Dedifferentiated amniotic fluid mesenchymal stem cell (primary cell): ENCODE measurements at regions not wholly inside any gene's neighbourhood (a gene's known extent, or its start where the extent isn't known, plus 50 kb on each side); places are given as distances from the start of the nearest gene placed in this dataset.

Experiments used
- DNase-seq: peaks from one replicate; pipeline ENCODE4 v3.0.0-alpha.2; 2016; ENCODE audit errors: extremely low spot score

DNA sequence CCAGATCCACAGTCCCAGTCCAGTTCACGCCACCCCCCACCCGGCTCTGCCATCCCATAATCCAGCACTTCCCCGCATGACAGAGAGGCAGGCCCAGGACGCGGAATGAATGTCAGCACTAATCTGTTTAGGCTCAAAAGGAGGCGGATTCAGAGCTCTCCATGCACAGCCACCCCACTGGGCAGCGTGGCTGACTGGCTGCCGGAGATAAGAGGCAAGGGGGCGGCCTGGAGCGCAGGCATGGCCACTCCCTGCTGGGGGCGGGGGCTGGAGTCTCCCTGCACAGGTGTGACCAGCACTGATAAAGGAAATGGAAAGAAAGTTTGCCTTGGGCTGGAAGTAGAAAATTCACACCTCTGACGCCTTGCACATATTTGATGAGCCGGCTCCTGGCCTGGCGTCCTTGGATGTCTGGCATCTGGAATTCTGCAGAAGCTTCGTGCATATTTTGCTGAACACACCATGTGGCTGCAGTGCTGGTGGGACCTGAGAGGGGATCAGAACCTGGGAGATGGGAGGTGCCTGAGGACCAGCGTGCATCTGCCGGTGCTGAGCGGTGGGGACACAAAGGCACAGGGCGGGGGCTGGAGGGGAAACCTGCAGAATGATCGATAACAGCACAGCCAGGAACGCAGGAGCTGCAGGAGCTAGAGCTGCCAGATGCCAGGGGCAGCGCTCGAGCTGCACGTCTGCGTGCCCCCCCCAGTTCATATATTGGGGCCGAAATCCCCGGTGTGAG, 344.4 kb downstream of the CTTN start:
- DNase-seq = no peak

DNA sequence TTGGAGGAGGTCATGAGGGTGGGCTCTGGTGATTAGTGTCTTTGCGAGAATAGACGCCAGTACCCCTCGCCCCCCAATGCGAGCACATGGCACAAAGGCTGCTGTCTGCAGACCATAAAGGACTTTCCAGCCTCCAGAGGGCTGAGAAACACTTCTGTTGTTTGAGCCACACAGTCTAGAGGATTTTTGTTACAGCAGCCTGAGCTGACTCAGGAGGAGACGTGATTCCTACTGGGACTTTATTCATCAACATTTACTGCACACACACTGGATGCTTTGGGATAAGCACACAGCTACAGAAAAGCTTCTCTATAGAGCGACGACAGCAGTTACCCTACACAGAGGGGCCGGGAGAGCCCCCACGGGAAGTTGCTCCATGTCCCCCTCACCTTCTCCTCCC, 345.0 kb downstream of the CTTN start:
- no peak for DNase-seq

DNA sequence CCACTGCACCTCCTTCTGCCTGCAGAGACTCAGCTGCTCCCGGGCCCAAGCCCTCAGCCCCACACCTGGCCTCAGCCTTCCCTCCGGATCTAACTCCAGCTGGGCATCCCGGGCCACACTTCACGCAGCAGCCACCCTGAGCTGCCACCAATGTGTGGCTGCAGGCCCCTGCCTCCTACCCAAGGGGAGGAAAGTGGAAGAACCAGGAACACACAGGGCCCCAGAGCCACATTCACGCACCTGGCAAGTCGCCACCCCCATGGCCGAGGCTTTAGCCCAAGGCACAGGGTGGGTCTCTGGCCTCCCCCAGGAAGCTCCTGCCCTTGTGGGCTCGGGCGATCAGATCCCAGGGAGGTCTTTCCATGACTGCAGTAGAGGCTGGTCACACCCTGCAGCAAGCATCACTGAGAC, 345.6 kb downstream of the CTTN start:
- DNase-seq = no peak

DNA sequence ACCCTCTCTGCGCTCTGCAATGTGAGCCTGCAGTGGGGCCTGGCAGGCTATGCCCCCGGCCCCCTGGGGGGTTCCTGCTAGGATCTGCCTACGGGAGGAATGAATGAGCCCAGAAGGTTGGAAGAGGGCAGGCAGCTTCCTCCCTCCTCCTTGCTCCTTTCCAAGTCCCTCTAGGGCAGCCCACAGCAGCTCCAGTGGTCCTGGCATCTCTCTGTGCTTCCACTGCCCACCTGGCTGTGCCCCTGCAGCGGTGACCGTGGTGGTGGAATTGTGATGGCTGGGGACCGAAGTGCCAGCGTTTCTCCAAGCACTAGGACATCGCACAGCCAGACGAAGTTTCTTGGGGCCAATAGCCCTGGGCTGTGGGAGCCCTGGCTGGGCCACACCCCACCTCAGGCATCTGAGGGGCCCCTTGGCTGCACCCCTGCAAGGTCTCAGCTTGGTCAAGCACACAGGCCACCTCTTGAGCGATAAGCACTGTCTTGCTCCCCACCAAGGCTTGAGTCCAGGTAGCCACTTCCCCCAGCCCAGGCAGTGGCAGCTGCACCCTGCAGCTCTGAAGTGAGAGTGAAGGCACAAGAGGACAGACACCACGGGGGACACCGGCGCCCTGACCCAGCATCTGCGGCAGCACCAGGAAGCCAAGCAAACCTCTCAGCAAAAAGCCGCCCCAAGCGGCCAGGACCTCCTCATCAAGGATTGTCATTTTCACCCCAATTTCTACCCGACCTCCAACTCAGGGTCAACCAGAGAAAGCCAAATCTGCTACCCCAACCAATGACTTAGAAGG, 346.3 kb downstream of the CTTN start:
- no peak for DNase-seq

DNA sequence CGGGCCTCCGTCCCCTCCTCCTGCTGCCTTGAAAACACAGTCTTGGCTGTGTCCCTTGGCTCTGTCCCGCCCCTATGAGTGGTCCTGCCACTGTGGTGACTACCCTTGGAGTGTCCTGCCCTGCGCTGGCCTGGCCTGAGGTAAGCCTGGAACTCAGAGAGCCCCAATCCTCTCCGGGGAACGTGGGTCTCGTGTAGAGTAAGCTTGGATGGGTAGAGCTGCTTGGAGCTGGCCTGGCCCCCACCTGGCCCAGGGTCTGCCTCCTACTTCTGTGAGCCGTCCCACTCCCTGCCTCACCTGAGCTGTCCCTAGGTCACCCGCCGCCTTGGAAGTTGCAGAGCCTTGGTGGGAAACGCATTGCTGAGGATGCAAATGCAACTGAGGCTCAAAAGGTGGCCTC, 347.1 kb downstream of the CTTN start:
- DNase-seq = no peak

DNA sequence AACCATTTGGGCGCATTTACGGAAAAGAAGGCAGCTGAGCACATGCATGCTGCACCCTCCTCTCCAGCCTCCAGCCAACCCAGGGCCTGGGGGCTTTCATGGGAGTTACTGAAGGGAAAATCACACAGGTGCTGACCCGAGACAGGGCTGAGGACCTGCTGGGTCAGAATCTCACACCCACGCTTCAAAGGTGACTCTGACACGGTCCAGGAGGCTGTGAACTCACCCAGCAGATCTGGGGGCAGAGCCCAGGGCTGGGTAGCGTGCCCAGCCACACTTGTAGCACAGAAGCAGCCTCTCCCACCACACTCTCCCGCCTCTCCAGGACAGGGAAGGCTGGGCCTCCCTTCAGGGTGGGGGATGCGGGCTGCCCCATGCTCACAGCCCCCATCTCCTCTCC, 347.6 kb downstream of the CTTN start:
- no peak for DNase-seq

DNA sequence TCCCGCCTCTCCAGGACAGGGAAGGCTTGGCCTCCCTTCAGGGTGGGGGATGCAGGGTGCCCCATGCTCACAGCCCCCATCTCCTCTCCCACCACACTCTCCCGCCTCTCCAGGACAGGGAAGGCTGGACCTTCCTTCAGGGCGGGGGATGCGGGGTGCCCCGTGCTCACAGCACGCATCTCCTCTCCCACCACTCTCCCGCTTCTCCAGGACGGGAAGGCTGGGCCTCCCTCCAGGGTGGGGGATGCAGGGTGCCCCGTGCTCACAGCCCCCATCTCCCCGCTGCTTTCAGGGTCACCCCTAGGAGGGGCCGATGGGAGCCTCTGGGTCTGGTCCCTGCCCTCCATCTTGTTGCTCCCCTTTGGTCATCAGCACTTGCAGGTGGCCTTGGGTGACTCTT, 348.0 kb downstream of the CTTN start:
- DNase-seq = no peak

DNA sequence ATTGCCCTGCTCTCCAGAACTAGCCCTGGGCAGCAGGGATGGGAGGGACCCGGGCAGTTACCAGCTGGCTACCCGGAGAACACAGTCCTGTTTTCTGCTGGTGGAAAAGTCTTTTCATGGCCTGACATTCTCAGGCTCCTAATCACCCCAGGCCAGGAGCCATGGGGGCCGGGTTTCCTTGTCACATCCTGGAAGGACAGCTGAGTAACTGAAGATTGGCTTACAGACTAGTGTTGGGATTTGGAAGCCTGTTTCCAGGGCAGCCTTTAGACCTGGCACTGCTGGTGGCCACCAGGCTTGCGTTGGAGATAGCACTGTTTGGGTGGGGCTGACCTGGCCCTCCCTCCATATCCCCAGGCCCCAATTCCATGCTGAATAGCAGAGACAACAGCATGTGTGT, 349.0 kb downstream of the CTTN start:
- DNase-seq = no peak

DNA sequence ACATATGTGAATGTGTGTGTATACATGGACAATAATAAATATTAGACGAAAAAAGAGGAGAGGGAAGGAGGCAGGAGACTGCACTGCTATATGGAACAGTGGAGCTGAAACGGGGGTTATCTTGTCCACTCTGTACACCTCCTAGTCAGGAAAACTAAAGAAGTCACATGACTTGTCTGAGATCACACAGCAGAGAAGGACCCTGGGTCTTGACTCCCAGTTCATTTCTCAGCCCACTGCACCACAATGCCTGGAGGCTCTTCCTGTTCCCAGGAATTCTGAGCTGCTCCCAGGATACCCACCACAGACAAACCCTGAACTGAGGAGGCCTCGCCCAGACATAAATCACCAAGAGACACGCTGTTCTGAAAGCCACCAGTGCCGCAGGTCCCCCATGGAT, 349.6 kb downstream of the CTTN start:
- no peak for DNase-seq

DNA sequence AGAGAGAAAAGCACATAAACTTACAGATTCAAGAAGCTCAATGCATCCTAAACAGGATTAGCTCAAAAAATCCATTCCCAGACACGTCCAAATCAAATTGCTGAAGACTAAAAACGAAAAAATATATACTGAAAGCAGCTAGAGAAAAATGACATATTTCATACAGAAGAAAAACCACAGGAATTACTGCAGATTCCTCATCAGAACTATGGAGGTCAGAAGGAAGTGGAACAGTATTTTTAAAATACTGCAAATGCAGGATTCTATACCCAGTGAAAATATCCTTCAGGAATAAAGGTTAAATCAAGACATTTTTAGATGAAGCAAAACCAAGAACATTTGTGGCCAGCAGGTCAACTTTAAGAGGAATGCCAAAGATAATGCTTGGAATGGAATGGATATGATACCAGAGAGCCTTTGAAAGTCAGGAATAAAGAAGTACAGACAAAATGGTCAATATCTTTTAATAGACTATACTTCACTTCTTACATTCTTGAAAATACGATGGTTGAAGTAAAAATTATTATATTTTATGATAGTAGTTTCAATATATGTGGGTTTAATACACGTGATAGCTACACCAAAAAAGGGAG, 352.9 kb downstream of the CTTN start:
- DNase-seq = no peak

DNA sequence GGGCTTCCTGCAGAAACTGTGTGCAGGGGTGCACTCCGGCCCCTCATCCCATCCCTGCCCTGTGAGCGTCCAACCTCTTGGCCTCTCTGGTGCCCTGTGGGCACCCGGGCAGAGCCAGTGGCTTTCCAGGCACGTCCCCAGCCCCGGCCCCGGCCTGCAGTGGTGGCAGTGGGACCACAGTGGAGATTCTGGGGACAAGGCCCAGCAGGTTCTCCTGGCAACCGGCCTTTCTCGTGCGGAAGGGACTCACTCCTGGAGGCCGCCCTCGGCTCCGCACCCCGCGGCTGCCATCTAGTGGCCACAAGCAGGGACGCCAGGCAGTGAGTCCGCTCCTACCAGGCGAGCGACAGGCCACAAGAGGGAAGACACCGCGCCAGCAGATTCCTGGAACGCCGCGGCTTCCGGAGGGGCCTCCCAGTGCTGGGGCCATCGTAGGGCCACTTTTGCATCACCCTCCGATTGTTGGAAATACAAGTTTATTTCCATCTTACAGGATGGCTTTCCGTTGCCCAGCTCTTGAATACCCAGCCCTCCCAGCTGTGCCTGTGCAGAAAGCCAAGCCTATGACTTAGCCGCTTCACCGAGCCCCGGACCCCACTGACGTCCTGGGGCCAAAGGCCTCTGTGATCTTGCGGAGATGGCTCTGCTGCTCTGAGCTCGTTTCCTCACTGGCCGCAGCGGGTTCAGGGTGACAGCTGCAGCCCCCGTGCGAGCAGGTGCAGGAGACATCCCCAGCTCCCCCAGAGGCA, 357.3 kb downstream of the CTTN start:
- peak; percentile 30 for DNase-seq

DNA sequence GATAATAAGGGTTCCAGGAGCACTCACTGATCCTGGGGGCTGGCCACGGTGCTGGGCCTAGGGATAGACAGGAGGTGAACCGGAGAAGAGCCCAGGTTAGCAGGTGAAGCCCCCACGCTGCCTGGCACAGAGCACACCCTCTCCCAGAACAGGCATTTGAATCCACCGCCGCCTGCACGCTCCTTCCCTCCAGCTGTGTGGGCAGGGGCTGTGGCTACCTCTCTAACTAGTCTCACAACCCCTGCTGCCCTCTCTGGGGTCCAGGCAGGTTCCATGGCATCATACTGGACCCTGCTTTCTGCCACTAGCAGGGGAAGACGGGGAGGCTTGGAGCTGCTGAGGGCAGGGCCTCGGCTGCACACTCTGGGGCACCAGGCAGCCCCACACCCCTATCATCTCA, 358.0 kb downstream of the CTTN start:
- no peak for DNase-seq

DNA sequence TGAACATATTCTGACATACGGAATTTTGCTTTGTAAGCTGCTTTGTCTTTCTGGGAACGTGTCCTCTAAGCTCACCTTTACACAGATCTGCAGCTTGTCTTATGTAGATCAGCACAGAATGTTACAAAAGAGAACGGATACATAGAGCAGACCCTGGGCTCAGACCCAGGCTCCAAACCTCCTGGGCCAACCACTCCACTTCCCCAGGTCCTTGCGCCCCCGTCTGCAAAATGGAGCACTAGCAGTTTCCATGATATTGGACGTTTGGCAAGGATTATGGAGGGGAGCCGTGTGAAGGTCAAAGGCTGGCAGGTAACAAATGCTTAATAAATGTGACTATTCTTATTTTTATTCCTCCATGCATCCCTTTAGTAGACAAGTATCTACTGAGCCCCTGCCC, 358.4 kb downstream of the CTTN start:
- no peak for DNase-seq

DNA sequence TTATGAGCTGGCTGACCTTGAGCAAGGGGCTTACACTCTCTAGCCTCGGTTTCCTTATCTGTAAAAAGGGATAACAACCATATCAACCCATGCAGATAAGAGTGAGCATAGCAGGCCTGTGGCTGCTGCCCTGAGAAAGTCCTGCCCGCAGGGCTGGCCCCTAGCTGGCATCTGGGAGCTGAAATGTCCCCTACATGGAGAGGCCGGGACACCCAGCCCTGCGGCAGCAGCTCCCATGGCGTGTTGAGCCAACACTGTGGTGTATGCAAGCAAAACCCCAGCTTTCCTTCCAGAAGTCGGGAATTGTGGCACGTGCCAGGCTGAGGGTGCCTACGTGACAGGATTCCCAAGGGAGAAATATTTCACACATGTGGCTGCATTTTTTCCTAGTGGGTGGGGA, 358.9 kb downstream of the CTTN start:
- no peak for DNase-seq

DNA sequence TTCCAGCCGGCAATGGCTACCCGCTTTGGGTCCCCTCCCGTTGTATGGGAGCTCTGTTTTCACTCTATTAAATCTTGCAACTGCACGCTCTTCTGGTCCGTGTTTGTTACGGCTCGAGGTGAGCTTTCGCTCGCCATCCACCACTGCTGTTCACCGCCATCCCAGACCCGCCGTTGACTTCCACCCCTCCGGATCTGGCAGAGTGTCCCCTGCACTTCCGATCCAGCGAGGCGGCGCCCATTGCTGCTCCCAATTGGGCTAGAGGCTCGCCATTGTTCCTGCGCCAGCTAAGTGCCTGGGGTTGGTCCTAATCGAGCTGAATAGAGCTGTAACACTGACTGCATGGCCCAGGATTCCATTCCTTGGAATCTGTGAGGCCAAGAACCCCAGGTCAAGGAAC, 359.9 kb downstream of the CTTN start:
- DNase-seq = no peak

DNA sequence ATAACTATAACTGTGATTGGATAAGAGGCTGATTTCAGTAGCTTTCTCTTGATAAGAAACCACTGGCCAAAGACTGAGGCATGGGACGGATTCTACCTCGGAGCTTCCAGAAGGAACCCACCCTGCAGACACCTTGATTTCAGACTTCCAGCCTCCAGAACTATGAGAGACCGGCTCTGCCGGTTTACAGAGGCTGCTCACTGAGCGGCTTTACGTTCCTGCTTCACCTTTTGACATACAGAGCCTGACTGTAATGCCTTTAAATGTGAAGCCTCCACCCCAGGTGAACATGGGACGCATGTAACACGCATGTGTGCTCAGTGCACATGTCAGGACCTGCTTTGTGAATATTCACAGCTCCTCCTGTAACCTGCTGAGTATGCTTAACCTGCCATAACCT, 361.5 kb downstream of the CTTN start:
- DNase-seq = no peak

DNA sequence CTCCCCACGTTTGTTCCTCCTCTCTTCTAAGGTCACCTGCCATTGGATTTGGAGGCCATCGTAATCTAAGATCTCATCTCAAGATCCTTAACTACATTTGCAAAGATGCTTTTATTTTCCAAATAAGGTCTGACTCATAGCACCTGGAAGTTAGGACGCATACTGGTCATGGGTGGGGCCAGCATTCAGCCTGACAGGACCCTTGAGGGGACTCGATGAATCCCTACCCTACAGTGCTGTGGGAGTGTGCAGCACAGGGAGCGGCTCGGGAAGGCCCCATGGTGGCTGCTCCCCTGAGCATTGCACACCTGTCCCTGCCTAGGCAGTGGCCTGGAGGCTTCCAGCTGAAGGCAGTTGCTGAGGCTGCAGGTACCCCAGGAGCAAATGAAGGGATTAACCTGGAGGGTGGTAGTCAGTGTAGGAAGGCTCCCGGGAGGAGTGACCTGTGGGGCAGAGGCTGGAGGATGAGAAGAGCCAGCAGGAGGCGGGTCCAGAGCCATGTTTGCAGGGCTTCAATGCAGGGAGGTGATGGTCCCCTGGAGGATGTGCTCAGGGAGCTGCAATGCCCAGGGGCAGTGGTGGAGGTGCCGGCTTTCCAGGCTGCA, 362.2 kb downstream of the CTTN start:
- DNase-seq = no peak

DNA sequence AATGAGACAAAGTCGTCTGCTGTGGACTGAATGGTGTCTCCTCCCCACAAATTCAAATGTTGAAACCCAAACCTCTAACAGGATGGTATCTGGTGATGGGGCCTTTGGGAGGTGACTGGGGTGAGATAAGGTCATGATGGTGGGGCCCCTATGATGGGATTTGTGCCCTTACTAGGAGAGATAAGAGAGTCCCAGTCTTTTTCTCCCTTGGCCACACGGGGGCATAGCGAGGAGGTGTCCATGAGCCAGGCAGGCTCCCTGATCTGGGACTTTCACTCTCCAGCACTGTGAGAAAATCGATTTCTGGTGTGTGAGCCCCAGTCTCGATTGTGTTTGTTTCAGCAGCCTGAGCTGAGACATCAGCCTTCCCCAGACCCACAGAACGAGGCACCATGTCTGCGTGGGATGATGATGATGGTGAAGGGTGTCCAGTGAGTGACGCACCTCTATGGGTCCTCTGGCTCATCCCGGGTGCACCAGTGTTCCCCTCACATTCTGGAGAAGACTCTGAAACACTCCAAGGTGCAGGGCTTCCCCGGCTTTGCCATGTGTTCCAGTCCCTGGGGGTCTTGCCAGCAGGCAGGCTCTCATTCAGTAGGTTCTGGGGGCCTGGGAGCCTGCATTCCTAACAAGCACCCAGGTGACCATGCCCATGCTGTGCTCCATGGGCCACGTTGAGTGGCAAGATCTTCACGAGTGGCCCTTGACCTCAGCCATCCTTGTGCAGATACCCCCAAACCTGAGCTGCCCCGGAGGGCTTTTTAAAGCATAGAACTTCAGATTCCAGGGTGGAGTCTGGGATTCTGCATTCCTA, 363.0 kb downstream of the CTTN start:
- no peak for DNase-seq

DNA sequence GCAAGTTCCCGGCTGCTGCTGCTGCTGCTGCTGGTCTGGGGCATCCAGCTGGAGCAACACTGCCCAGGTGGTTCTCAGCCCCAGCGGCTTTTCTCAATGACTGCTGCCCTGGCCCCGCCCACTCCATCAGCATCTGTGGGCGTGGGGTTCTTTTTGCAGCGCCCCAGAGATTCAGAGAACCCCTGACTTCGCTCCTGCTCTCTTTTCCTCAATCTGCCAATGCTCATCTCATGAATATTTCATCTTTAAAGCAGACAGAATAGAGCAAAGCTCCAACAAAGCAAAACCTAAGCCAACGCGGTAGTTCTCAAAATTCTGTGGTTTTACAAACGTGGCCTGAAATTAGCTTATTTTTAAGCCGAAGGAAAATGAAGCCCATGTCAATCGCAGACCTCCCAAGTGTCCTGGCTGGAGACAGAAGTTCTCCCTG, 363.6 kb downstream of the CTTN start:
- no peak for DNase-seq

DNA sequence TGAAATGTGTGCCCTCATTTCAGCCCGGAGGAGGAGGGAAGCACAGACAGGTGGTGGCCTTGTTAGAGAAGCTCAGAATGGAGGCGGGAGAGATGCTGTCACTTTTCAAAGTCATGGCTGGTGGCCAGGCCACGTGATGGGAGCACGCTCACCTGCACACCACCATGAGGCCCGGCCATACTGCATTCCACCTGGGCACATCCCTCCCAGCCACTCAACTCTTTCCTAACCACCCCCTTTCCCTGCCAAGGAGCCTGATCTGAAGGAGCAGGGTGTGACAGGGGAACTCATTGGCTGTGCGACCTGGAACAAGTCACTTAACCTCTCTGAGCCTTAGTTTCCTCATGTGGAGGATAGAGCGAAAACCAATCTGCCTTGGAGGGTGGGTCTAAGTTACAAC, 364.5 kb downstream of the CTTN start:
- no peak for DNase-seq

DNA sequence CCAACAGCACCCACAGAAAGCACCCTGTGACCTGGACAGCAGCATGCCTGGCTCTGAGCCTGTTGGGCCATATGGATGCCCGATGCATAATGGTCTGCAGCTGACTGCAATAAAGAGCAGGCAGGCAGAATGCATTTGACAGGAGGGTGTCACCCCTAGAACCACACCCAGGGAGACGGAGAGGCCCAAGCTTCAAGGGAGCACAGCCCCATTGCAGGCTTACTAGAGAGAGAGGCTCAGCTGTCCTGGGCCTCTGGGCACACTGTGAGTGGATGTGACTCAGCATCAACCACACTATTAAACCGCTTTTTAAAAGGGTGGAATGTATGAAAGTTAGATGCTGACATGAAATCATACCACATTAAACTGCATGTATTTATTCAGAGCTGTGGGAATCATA, 365.3 kb downstream of the CTTN start:
- DNase-seq = peak; percentile 70
